Stimulated activated CD4-positive, alpha-beta T cell treated with anti-CD3 and anti-CD28 coated beads, Interleukin-15, amount 100 ng/mL, for 48 hours (primary cell): ENCODE measurements at regions not wholly inside any gene's neighbourhood (a gene's known extent, or its start where the extent isn't known, plus 50 kb on each side); places are given as distances from the start of the nearest gene placed in this dataset.
"Not testable (repeated sequence)": the region's sequence is repeated elsewhere in the genome, so short reads cannot be mapped to it uniquely, and the experiment has no call there.

Experiments used
- DNase-seq, 2 donors: peaks; one replicate each; pipeline ENCODE4 v3.0.0-alpha.2; 2020; ENCODE audit warnings: low read depth in 2 of 2

- no peak for DNase-seq
Measured at GRCh38 chr7:34207810-34208209, 302.5 kb downstream of the BMPER start.

GRCh38 chr7:34208878-34209621 lies 303.7 kb downstream of the BMPER start:
- no peak for DNase-seq

GRCh38 chr7:34211018-34211417 lies 305.7 kb downstream of the BMPER start:
- DNase-seq = no peak

- no peak for DNase-seq
Measured at GRCh38 chr7:34217972-34218371, 312.6 kb downstream of the BMPER start.

GRCh38 chr7:34219153-34219718 lies 313.9 kb downstream of the BMPER start:
- no peak for DNase-seq

- no peak for DNase-seq
Measured at GRCh38 chr7:34220506-34221185, 315.3 kb downstream of the BMPER start.

- no peak for DNase-seq
Measured at GRCh38 chr7:34222316-34222715, 317.0 kb downstream of the BMPER start.

- DNase-seq = no peak
Measured at GRCh38 chr7:34222722-34223121, 317.4 kb downstream of the BMPER start.

- DNase-seq = no peak
Measured at GRCh38 chr7:34224281-34224680, 318.9 kb downstream of the BMPER start.

- no peak for DNase-seq
Measured at GRCh38 chr7:34225193-34225592, 319.9 kb downstream of the BMPER start.

GRCh38 chr7:34227525-34227924 lies 322.2 kb downstream of the BMPER start:
- DNase-seq = no peak

- DNase-seq = not testable (repeated sequence)
Measured at GRCh38 chr7:34235101-34235500, 329.8 kb downstream of the BMPER start.

- no peak for DNase-seq
Measured at GRCh38 chr7:34236057-34236456, 330.7 kb downstream of the BMPER start.

- DNase-seq = no peak
Measured at GRCh38 chr7:34236839-34237492, 331.6 kb downstream of the BMPER start.

GRCh38 chr7:34237493-34237849 lies 332.1 kb downstream of the BMPER start:
- no peak for DNase-seq

- no peak for DNase-seq
Measured at GRCh38 chr7:34240417-34240816, 335.1 kb downstream of the BMPER start.

GRCh38 chr7:34242391-34242790 lies 337.1 kb downstream of the BMPER start:
- no peak for DNase-seq

- no peak for DNase-seq
Measured at GRCh38 chr7:34245246-34245645, 339.9 kb downstream of the BMPER start.

- DNase-seq = no peak
Measured at GRCh38 chr7:34247468-34247867, 342.1 kb downstream of the BMPER start.

- DNase-seq = no peak
Measured at GRCh38 chr7:34249192-34249591, 343.9 kb downstream of the BMPER start.

- no peak for DNase-seq
Measured at GRCh38 chr7:34260279-34260678, 354.9 kb downstream of the BMPER start.

GRCh38 chr7:34263168-34263567 lies 357.8 kb downstream of the BMPER start:
- no peak for DNase-seq

- DNase-seq = no peak
Measured at GRCh38 chr7:34269084-34269483, 363.7 kb downstream of the BMPER start.
